GM21526 (cell line): ENCODE measurements at regions not wholly inside any gene's neighbourhood (a gene's known extent, or its start where the extent isn't known, plus 50 kb on each side); places are given as distances from the start of the nearest gene placed in this dataset.
A peak's percentile ranks its signal among the peaks of the same experiment; 100 is the strongest.

Experiments used
- ATAC-seq: cut with Tn5 transposase; IDR thresholded peaks from one replicate; pipeline ENCODE4 v1.9.1; 2021; ENCODE audit warnings: moderate library complexity; ENCODE audit not compliant: unreplicated experiment, low FRiP score

DNA sequence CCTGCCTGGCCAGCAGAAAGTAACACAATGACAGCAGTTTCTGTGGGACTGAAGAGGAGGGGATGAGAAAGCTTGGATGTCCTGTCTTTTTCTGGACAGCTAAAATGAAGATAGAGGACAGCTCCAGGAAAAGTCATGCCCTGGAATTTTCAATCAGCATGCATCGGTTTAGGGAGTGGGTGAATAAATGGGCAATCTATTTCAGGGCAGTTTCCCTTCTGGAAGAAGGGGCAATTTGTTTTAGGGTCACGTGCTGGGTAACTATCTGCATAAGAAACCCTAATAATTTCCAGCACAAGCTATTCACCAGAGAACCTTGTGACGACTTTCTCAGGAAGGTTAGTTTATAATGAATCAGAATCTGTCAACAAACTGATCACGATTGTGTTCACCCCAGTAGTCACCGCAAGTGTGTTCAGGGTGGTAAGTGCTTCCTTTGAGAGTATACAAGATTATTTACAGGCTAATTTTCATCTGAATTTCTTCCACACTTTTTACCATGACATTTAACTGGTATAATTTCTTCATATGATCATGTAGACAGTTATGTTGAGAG is 318.0 kb upstream of the GBE1 start:
- ATAC-seq: no peak

DNA sequence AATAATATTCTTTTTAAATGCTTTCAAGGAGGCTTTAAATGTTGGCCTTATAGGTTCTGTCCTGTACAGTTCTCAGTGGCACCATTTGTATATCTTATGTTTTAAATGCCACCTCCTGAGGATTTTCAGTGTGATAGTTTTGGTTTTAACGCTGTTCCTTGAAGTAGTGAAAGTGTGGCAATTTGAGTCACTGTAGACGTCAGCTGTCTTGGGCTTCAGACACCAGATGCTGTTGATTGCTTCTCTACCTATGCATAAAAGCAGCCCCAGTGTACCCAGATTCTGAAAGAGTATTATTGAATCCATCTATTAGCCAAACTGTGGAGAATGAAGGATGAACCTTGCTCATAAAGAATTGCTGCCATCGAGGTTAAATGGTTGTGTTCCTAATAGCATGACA is 316.8 kb upstream of the GBE1 start:
- ATAC-seq: no peak

GRCh38 chr3:82067420-82067819 is 306.0 kb upstream of the GBE1 start:
- ATAC-seq: no peak

DNA sequence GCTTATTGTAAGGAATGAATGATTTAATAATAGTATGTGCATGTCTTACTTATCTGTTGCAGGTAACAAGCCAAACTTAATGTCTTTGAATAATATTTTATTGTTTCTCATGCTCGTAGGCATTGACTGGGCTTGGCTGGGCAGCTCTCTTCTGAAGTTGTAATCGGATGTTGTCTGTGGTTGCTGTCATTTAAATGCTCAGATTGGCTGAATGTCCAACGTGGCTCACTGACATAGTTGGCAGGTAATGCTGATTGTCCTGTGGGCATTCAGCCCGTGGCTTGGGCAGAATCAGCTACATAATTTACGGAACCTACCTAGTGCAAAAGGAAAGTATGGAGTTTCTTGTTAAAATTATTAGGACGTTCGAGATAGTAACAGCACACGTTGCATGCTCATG is 297.4 kb upstream of the GBE1 start:
- no peak for ATAC-seq

DNA sequence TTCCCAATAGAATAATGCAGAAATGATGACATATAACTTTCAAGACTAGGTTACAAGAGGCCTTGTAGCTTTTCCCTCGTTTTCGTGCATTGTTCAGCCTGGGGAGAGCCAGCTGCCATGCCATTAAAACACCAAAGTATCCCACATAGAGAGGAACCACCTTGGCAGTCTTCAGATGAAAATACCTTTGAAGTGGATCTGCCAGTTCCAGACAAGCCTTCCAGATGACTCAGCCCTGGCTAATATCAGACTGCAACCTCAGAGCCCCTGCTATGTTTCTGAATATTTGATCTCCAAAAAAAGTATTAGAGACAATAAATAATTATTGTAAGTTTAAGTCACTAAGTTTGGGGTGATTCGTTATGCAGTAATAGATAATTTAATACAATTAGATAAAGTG is 294.3 kb upstream of the GBE1 start:
- no peak for ATAC-seq

DNA sequence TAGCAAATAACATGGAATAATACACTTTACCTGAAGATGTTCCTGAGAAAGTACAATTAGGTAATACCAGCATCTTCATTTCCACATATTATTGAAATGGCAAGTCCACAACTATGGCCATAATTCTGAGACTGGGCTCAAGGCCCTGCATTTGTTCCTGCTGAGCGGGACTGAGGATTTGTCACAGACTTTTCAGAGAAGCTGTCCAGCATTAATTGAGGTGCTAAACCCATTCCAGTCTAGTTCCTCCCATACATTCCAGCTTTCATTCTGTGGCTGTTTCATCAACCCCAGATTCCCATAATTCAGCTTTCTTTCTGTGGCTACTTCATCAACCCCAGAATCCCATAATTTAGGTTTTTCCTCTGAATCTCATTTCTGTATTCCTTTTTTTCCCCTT is 293.4 kb upstream of the GBE1 start:
- ATAC-seq: no peak

DNA sequence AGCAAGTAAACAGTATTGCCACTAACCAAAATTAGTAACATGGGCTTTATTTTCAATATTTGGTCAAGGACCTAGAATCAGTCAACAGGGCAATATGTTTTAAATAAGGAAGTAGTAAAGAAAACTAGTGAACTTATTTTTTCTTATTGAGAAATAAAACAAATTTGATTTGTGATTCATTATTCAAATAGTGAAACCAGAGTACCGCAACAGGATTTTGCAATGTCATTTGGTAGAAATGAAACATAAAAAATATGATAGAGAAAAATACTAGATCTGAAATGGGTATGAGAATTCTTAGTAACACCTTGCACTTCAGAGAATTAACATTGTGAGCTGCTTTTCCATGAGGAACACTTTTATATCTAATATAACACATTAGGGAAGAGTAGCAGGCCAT is 291.8 kb upstream of the GBE1 start:
- ATAC-seq: no peak

DNA sequence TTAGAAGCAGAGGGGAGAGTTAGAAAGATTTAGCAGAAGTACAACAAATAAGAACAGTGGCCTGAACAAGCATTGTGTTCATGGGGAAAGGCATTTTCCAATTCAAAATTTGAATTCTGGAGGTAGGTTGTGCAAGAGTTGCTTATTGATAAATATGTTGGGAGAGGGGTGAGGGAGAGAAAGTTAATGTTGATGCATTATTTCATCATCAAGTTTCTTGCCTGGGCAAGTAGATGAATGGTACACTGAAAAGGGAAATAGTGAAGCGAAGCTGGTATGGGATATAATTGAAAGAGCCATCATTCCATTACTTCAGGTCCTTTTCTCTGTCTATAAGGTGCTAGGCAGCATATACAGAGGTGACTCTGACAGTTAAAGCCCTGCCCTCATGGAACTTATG is 288.9 kb upstream of the GBE1 start:
- ATAC-seq: no peak

GRCh38 chr3:82048711-82049110 is 287.3 kb upstream of the GBE1 start:
- no peak for ATAC-seq

GRCh38 chr3:82044930-82045705 is 283.7 kb upstream of the GBE1 start:
- no peak for ATAC-seq

- no peak for ATAC-seq
Observed at GRCh38 chr3:82038556-82038955, 277.1 kb upstream of the GBE1 start.

DNA sequence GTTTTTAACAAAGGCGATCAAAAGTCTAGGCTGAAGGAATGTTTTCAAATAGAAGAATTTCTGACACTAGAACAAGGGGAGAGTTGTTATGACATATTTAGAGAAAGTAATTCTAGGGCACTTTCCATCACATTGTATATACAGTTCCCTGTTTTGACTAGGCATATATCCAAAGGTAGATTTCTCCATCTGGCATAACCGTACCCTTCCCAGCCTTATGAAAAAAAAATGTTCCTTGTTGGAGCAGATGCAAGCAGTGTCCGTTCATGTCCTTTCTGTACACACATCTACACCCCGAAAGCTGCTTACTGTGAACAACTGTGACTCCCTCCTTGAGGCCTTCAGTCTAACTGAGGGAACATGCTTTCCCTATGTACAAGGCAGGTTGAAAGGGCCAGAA is 271.7 kb upstream of the GBE1 start:
- ATAC-seq: no peak

- ATAC-seq: no peak
Observed at GRCh38 chr3:82031596-82031995, 270.2 kb upstream of the GBE1 start.

DNA sequence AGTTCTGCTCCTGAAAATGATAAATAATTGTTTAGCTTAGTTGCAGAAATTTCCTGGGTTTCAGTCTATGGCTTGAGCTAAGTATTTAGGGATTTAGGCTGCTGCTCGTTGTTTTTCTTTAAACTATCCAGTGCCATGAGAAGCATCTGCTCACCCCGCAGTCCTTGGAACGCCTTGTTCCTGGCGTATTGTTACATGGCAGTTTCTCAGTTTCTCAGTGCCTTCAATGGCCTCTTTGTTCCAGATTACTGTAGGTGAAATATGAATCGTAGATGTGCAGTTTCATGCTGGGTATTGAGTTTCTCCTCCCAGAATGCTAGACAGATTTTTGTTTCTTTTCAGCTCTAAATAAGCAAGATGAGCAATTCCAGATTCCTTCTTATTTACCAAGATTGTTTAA is 269.5 kb upstream of the GBE1 start:
- ATAC-seq: no peak

DNA sequence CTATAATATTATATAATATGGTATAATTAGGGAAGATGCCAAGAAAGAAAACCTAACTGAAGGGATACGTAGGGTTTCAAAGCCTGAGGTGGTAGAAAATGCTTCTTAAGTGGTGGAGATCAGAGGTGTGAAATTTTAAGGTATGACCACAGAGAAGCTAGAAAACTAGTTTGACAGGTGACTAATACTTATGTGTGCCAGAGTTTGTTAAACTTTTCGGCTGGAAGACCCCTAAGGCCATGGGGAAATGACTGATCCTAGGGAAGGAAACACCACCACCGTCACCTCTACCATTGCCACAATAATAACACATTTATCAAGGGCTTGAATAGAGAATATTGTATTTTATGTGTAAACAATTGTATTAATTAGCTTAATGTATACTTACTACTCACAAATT is 261.4 kb upstream of the GBE1 start:
- ATAC-seq: no peak

DNA sequence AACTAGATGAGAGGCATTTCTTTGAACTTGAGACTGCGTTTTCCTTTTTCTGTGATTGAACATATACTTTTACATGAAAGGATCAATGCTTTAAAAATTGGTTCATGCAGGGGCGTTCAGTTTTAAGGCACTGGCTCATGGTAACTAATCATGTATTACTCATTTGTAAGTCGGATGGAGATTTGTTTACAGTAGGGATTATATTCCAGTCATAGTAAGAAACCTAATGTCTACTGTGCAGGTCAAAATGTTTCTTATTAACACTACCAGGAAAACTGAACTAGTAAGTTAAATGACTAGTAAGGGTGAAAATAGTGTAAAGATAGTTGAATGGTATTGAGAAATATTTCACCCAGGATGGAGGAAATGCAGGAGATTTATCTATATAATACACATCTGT is 258.8 kb upstream of the GBE1 start:
- ATAC-seq: no peak

GRCh38 chr3:82015241-82015640 is 253.8 kb upstream of the GBE1 start:
- ATAC-seq: no peak

- no peak for ATAC-seq
Observed at GRCh38 chr3:82012775-82013174, 251.3 kb upstream of the GBE1 start.

GRCh38 chr3:82011336-82011735 is 249.9 kb upstream of the GBE1 start:
- no peak for ATAC-seq

DNA sequence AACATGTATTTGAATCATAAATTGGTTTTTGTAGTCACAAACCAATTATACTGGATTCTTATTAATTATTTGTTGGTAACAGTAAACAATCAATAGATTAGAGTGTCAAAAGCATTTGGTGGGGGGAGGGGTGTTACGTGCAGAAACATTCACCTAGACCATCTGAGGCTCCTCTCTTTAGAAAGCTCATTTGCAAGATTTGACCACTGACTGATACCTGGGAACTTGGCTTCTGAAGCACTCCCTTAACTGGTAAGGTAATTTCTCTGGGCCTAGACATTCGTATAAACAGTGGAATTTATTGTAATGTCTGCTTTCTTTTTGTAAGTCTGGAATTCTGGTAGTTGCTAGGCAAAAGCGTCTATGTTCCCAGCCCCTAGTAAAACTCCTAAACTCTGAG is 243.8 kb upstream of the GBE1 start:
- ATAC-seq: no peak

- no peak for ATAC-seq
Observed at GRCh38 chr3:82004266-82004665, 242.8 kb upstream of the GBE1 start.

DNA sequence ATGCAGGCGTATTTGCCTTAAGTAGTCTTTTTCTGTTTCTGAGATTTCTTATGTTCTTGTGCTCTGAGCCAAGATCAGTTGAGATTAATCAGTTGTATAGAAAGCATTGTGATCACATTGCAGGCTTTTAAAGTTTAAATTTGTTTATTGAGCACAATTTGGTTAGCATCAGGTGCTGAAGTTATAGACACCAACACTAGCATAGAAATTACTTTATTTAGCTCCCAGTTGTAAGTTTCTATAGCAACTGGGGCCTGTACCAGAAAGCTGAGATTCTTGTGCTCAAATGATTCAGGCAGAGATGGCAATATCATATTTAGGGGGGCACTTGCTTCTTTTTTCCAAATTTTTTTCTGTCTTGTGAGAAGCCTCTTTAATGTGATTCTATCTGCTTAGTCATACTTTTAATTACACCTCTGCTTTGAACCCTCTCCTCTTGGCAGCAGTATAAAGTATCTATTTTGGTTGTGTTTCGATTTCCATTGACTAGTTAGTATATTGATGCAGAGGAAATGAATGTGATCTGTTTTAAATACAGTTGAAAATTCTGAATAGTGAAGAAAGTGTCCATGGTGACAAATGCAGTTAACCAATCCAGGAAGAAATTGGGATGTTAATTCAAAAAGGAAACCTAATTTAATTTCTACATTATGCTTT is 241.7 kb upstream of the GBE1 start:
- ATAC-seq: peak; percentile 51
